ENCODE measurements at regions not wholly inside any gene's neighbourhood (a gene's known extent, or its start where the extent isn't known, plus 50 kb on each side); places are given as distances from the start of the nearest gene placed in this dataset.

- Histone ChIP-seq H3K27ac (ENCODE audit: low read depth, low read length) (no peak overlapping the region), H3K36me3 (ENCODE audit: control insufficient read depth in 3 of 3, insufficient read depth in 3 of 3, low read length in 3 of 3) (no peaks in the 10 kb centered on the region), H3K9me3 (ENCODE audit: control insufficient read depth in 3 of 3, low read length in 3 of 3) (no peaks in the 10 kb centered on the region)
Observed at GRCh38 chr3:189512039-189512438, 119.2 kb upstream of the TP63 start.

GRCh38 chr3:189512821-189513220, 118.4 kb upstream of the TP63 start:
- Histone ChIP-seq H3K36me3 (ENCODE audit: control insufficient read depth in 3 of 3, insufficient read depth in 3 of 3, low read length in 3 of 3) (no peaks in the 10 kb centered on the region), H3K4me3 (ENCODE audit: low read length in 3 of 3) (no peak overlapping the region), H3K4me1 (ENCODE audit: control insufficient read depth in 3 of 3, insufficient read depth in 3 of 3, low read length in 3 of 3) (peaks cover 0 to 9% (median 8%) of the 10 kb centered on the region in 3 donors), H3K27ac (ENCODE audit: low read depth, low read length) (no peak overlapping the region), H3K27me3 (ENCODE audit: control insufficient read depth in 3 of 3, insufficient read depth in 3 of 3, low read length in 3 of 3) (no peaks in the 10 kb centered on the region), H3K9ac (ENCODE audit: low read depth in 1 of 3, low read length in 3 of 3) (no peak overlapping the region), H3K9me3 (ENCODE audit: control insufficient read depth in 3 of 3, low read length in 3 of 3) (no peaks in the 10 kb centered on the region)

More at GRCh38 chr3:189512039-189512438, 119.2 kb upstream of the TP63 start:
- Histone ChIP-seq H3K9ac (ENCODE audit: low read depth in 1 of 3, low read length in 3 of 3) (no peak overlapping the region), H3K4me1 (ENCODE audit: control insufficient read depth in 3 of 3, insufficient read depth in 3 of 3, low read length in 3 of 3) (peaks cover 0 to 9% (median 8%) of the 10 kb centered on the region in 3 donors), H3K4me3 (ENCODE audit: low read length in 3 of 3) (no peak overlapping the region), H3K27me3 (ENCODE audit: control insufficient read depth in 3 of 3, insufficient read depth in 3 of 3, low read length in 3 of 3) (no peaks in the 10 kb centered on the region)

DNA sequence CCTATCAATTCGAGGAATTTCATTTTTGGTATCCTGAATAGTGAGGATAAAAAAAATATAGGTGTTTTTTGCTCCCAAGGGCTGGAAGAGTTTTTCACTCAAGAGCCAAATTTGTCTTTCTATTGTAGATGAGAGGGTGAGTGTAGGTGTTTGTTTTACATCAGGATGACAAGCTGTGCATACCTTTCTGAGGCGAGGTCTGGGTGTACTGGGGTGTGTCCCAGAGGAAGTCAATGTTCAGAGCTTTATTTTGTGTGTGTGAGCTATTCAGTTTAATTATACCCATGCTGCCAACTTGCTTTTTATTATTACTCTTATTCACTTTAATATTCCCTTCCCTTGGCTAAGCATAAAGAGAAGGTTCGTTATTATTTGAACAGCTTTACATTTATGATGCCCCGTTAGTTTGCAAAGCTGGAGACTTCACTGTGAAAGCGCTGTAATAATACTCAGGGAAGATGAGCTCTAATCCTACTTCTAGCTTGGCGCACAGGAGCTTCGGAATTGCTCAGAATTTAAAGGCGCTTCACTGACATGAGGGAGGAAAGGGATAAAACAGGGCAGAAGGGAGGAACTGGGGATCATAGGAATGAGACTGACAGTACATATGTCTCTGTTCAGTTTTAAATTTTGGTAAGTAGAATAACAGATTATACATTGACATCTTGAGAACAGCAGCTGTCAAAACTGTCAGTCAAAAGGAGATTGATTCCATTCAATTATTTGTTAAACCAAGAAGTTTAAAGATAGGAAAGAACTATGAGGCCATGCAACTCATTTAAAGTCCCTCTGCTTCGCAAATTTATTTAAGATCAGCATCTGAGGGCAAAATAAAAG, 117.7 kb upstream of the TP63 start:
- Histone ChIP-seq H3K27me3 (ENCODE audit: control insufficient read depth in 3 of 3, insufficient read depth in 3 of 3, low read length in 3 of 3) (no peaks in the 10 kb centered on the region), H3K4me1 (ENCODE audit: control insufficient read depth in 3 of 3, insufficient read depth in 3 of 3, low read length in 3 of 3) (peaks cover 0 to 9% (median 7%) of the 10 kb centered on the region in 3 donors), H3K9me3 (ENCODE audit: control insufficient read depth in 3 of 3, low read length in 3 of 3) (no peaks in the 10 kb centered on the region), H3K36me3 (ENCODE audit: control insufficient read depth in 3 of 3, insufficient read depth in 3 of 3, low read length in 3 of 3) (no peaks in the 10 kb centered on the region), H3K9ac (ENCODE audit: low read depth in 1 of 3, low read length in 3 of 3) (no peak overlapping the region), H3K4me3 (ENCODE audit: low read length in 3 of 3) (no peak overlapping the region), H3K27ac (ENCODE audit: low read depth, low read length) (no peak overlapping the region)

DNA sequence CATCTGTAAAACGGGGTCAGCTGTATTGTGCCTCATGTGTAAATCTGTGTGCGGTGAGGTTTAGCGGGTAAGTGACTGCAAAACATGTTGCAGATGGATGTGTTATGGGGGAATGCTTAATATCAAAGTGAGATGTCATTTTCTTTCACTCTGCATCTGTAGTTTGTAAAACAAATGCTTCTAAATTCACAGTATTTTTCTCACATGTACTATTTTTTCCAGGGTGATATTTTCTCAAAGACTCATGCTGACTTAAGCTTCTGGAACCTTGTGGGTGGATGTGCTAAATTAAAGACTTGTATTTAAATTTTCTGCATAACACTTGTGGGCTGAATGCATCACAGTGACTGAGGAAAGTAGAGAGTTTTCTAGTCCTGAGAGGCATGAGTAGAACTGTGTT, 115.2 kb upstream of the TP63 start:
- H3K27ac ChIP-seq (ENCODE audit: low read depth, low read length) = no peak overlapping the region
- H3K27me3 ChIP-seq (ENCODE audit: control insufficient read depth in 3 of 3, insufficient read depth in 3 of 3, low read length in 3 of 3) = no peaks in the 10 kb centered on the region
- H3K36me3 ChIP-seq (ENCODE audit: control insufficient read depth in 3 of 3, insufficient read depth in 3 of 3, low read length in 3 of 3) = no peaks in the 10 kb centered on the region
- H3K4me1 ChIP-seq (ENCODE audit: control insufficient read depth in 3 of 3, insufficient read depth in 3 of 3, low read length in 3 of 3) = no peaks in the 10 kb centered on the region
- H3K4me3 ChIP-seq (ENCODE audit: low read length in 3 of 3) = no peak overlapping the region
- no peak overlapping the region for H3K9ac ChIP-seq (ENCODE audit: low read depth in 1 of 3, low read length in 3 of 3)
- H3K9me3 ChIP-seq (ENCODE audit: control insufficient read depth in 3 of 3, low read length in 3 of 3) = peaks cover 0 to 9% (median 0%) of the 10 kb centered on the region in 3 donors

GRCh38 chr3:189517981-189518380, 113.2 kb upstream of the TP63 start:
- H3K9ac ChIP-seq (ENCODE audit: low read depth in 1 of 3, low read length in 3 of 3) = no peak overlapping the region
- H3K9me3 ChIP-seq (ENCODE audit: control insufficient read depth in 3 of 3, low read length in 3 of 3) = peaks cover 0 to 9% (median 0%) of the 10 kb centered on the region in 3 donors
- H3K36me3 ChIP-seq (ENCODE audit: control insufficient read depth in 3 of 3, insufficient read depth in 3 of 3, low read length in 3 of 3) = no peaks in the 10 kb centered on the region
- H3K4me1 ChIP-seq (ENCODE audit: control insufficient read depth in 3 of 3, insufficient read depth in 3 of 3, low read length in 3 of 3) = no peaks in the 10 kb centered on the region
- no peak overlapping the region for H3K27ac ChIP-seq (ENCODE audit: low read depth, low read length)
- H3K27me3 ChIP-seq (ENCODE audit: control insufficient read depth in 3 of 3, insufficient read depth in 3 of 3, low read length in 3 of 3) = no peaks in the 10 kb centered on the region
- H3K4me3 ChIP-seq (ENCODE audit: low read length in 3 of 3) = no peak overlapping the region

DNA sequence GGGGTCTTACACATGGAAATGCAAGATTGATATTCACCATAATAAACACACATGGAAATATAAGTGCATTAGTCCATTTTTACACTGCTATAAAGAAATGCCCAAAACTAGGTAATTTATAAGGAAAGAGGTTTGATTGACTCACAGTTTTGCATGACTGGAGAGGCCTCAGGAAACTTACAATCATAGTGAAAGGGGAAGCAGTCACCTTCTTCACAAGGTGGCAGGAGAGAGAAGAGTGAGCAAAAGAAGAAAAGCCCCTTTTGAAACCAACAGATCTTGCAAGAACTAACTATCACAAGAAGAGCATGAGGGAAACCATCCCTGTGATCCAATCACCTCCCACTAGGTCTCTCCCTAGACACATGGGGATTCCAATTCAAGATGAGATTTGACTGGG, 111.7 kb upstream of the TP63 start:
- Histone ChIP-seq H3K9me3 (ENCODE audit: control insufficient read depth in 3 of 3, low read length in 3 of 3) (peaks cover 0 to 9% (median 0%) of the 10 kb centered on the region in 3 donors), H3K27ac (ENCODE audit: low read depth, low read length) (no peak overlapping the region), H3K4me1 (ENCODE audit: control insufficient read depth in 3 of 3, insufficient read depth in 3 of 3, low read length in 3 of 3) (no peaks in the 10 kb centered on the region), H3K36me3 (ENCODE audit: control insufficient read depth in 3 of 3, insufficient read depth in 3 of 3, low read length in 3 of 3) (no peaks in the 10 kb centered on the region), H3K4me3 (ENCODE audit: low read length in 3 of 3) (no peak overlapping the region), H3K27me3 (ENCODE audit: control insufficient read depth in 3 of 3, insufficient read depth in 3 of 3, low read length in 3 of 3) (no peaks in the 10 kb centered on the region), H3K9ac (ENCODE audit: low read depth in 1 of 3, low read length in 3 of 3) (no peak overlapping the region)

GRCh38 chr3:189529468-189529867, 101.7 kb upstream of the TP63 start:
- Histone ChIP-seq H3K4me1 (ENCODE audit: control insufficient read depth in 3 of 3, insufficient read depth in 3 of 3, low read length in 3 of 3) (no peaks in the 10 kb centered on the region), H3K9me3 (ENCODE audit: control insufficient read depth in 3 of 3, low read length in 3 of 3) (no peaks in the 10 kb centered on the region), H3K27me3 (ENCODE audit: control insufficient read depth in 3 of 3, insufficient read depth in 3 of 3, low read length in 3 of 3) (no peaks in the 10 kb centered on the region), H3K36me3 (ENCODE audit: control insufficient read depth in 3 of 3, insufficient read depth in 3 of 3, low read length in 3 of 3) (no peaks in the 10 kb centered on the region), H3K4me3 (ENCODE audit: low read length in 3 of 3) (no peak overlapping the region), H3K9ac (ENCODE audit: low read depth in 1 of 3, low read length in 3 of 3) (no peak overlapping the region), H3K27ac (ENCODE audit: low read depth, low read length) (no peak overlapping the region)

GRCh38 chr3:189529889-189530471, 101.2 kb upstream of the TP63 start:
- Histone ChIP-seq H3K36me3 (ENCODE audit: control insufficient read depth in 3 of 3, insufficient read depth in 3 of 3, low read length in 3 of 3) (no peaks in the 10 kb centered on the region), H3K27ac (ENCODE audit: low read depth, low read length) (no peak overlapping the region), H3K4me1 (ENCODE audit: control insufficient read depth in 3 of 3, insufficient read depth in 3 of 3, low read length in 3 of 3) (no peaks in the 10 kb centered on the region), H3K9ac (ENCODE audit: low read depth in 1 of 3, low read length in 3 of 3) (no peak overlapping the region), H3K27me3 (ENCODE audit: control insufficient read depth in 3 of 3, insufficient read depth in 3 of 3, low read length in 3 of 3) (no peaks in the 10 kb centered on the region), H3K4me3 (ENCODE audit: low read length in 3 of 3) (no peak overlapping the region), H3K9me3 (ENCODE audit: control insufficient read depth in 3 of 3, low read length in 3 of 3) (no peaks in the 10 kb centered on the region)

DNA sequence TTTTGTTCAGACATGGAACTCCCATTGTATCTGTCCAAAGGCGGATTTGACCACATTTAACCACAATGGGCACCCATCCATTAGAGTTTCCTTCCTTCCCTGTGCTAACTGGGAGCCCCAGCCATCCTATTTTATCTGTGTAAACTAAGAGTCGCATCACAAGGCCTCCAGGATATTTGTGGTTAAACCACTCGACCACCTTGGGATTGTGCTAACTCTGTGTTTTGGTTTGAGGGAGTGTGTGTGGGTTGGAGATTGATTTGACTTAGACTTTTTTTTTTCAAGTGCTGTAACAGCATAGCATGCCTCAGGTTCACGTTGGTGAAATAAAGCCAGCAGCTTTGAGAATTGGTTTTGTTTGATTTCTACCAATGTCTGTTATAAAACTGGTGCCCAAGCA, 100.4 kb upstream of the TP63 start:
- Histone ChIP-seq H3K4me1 (ENCODE audit: control insufficient read depth in 3 of 3, insufficient read depth in 3 of 3, low read length in 3 of 3) (no peaks in the 10 kb centered on the region), H3K27me3 (ENCODE audit: control insufficient read depth in 3 of 3, insufficient read depth in 3 of 3, low read length in 3 of 3) (no peaks in the 10 kb centered on the region), H3K9ac (ENCODE audit: low read depth in 1 of 3, low read length in 3 of 3) (no peak overlapping the region), H3K4me3 (ENCODE audit: low read length in 3 of 3) (no peak overlapping the region), H3K9me3 (ENCODE audit: control insufficient read depth in 3 of 3, low read length in 3 of 3) (no peaks in the 10 kb centered on the region), H3K36me3 (ENCODE audit: control insufficient read depth in 3 of 3, insufficient read depth in 3 of 3, low read length in 3 of 3) (no peaks in the 10 kb centered on the region), H3K27ac (ENCODE audit: low read depth, low read length) (no peak overlapping the region)

DNA sequence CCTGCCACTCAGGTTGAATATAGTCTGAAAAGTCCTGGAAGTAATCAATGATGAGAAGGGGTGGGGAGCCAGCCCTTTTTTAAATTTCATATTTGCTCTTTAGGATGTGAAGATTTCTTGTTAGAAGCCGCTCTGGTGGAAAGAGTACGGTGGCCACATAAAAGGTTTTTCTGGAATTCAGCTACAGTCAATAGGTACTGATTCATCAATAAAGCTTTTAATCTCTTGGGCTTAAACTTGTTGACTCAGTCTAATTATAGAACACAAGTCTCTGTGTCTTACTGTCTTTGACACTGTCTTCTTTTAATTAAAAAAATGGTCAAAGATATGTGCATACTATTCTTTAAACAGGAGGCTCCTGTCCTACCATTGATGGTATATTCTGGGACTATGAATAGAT, 99.9 kb upstream of the TP63 start:
- Histone ChIP-seq H3K9ac (ENCODE audit: low read depth in 1 of 3, low read length in 3 of 3) (no peak overlapping the region), H3K27ac (ENCODE audit: low read depth, low read length) (no peak overlapping the region), H3K27me3 (ENCODE audit: control insufficient read depth in 3 of 3, insufficient read depth in 3 of 3, low read length in 3 of 3) (no peaks in the 10 kb centered on the region), H3K36me3 (ENCODE audit: control insufficient read depth in 3 of 3, insufficient read depth in 3 of 3, low read length in 3 of 3) (no peaks in the 10 kb centered on the region), H3K9me3 (ENCODE audit: control insufficient read depth in 3 of 3, low read length in 3 of 3) (no peaks in the 10 kb centered on the region), H3K4me1 (ENCODE audit: control insufficient read depth in 3 of 3, insufficient read depth in 3 of 3, low read length in 3 of 3) (no peaks in the 10 kb centered on the region), H3K4me3 (ENCODE audit: low read length in 3 of 3) (no peak overlapping the region)
